Type B pancreatic cell (in vitro differentiated cells): ENCODE measurements at regions not wholly inside any gene's neighbourhood (a gene's known extent, or its start where the extent isn't known, plus 50 kb on each side); places are given as distances from the start of the nearest gene placed in this dataset.

Experiments used
- DNase-seq: peaks from one replicate; pipeline ENCODE4 v3.0.0; 2021; ENCODE audit warnings: mixed read lengths; ENCODE audit not compliant: unreplicated experiment; ENCODE audit errors: extremely low spot score
- H3K27ac Mint-ChIP-seq: 2 replicates; pipeline ENCODE4 v1.8.0; 2021; ENCODE audit warnings: mild to moderate bottlenecking, mixed read lengths
- H3K27me3 Mint-ChIP-seq: 2 replicates; pipeline ENCODE4 v1.8.0; 2021; ENCODE audit warnings: mixed read lengths
- H3K36me3 Mint-ChIP-seq: 2 replicates; pipeline ENCODE4 v1.8.0; 2021; ENCODE audit warnings: mixed read lengths
- H3K4me1 Mint-ChIP-seq: one replicate; pipeline ENCODE4 v1.8.0; 2021; ENCODE audit warnings: mixed read lengths; ENCODE audit not compliant: unreplicated experiment
- H3K4me3 Mint-ChIP-seq: 2 replicates; pipeline ENCODE4 v1.8.0; 2021; ENCODE audit warnings: mild to moderate bottlenecking, mixed read lengths
- H3K9me3 Mint-ChIP-seq: 2 replicates; pipeline ENCODE4 v1.8.0; 2021; ENCODE audit warnings: mixed read lengths
- CTCF ChIP-seq: fragments of 200-600 bp; sonication (generic); conservative IDR thresholded peaks from 2 replicates; pipeline ENCODE4 v1.5.0; 2021; ENCODE audit warnings: antibody characterized with exemption, mild to moderate bottlenecking

GRCh38 chr9:109914280-109915027 lies 134.5 kb downstream of the PALM2AKAP2 start:
- H3K4me1 Mint-ChIP-seq, result peaks cover 15% of the 10 kb centered on the region
- no peak overlapping the region for H3K27ac Mint-ChIP-seq
- H3K9me3 Mint-ChIP-seq, result no peaks in the 10 kb centered on the region
- no peak for DNase-seq
- no peak for TF ChIP-seq CTCF
- H3K4me3 Mint-ChIP-seq, result no peak overlapping the region
- H3K36me3 Mint-ChIP-seq, result no peaks in the 10 kb centered on the region
- no peaks in the 10 kb centered on the region for H3K27me3 Mint-ChIP-seq

GRCh38 chr9:109916316-109916715 lies 136.3 kb downstream of the PALM2AKAP2 start:
- Mint-ChIP-seq H3K4me3 (no peak overlapping the region), H3K9me3 (no peaks in the 10 kb centered on the region), H3K4me1 (peaks cover 15% of the 10 kb centered on the region), H3K27ac (no peak overlapping the region), H3K36me3 (no peaks in the 10 kb centered on the region), H3K27me3 (no peaks in the 10 kb centered on the region)
- DNase-seq, result no peak
- TF ChIP-seq CTCF, result no peak

GRCh38 chr9:109918339-109919163 lies 138.6 kb downstream of the PALM2AKAP2 start:
- DNase-seq, result no peak
- no peak for TF ChIP-seq CTCF
- peaks cover 3% of the 10 kb centered on the region for H3K36me3 Mint-ChIP-seq
- H3K4me3 Mint-ChIP-seq, result no peak overlapping the region
- no peaks in the 10 kb centered on the region for H3K27me3 Mint-ChIP-seq
- no peak overlapping the region for H3K27ac Mint-ChIP-seq
- H3K9me3 Mint-ChIP-seq, result no peaks in the 10 kb centered on the region
- H3K4me1 Mint-ChIP-seq, result peaks cover 12% of the 10 kb centered on the region

- peaks cover 3% of the 10 kb centered on the region for H3K36me3 Mint-ChIP-seq
- no peaks in the 10 kb centered on the region for H3K27me3 Mint-ChIP-seq
- H3K9me3 Mint-ChIP-seq, result no peaks in the 10 kb centered on the region
- no peak for TF ChIP-seq CTCF
- no peak for DNase-seq
- H3K27ac Mint-ChIP-seq, result no peak overlapping the region
- H3K4me1 Mint-ChIP-seq, result peaks cover 12% of the 10 kb centered on the region
- H3K4me3 Mint-ChIP-seq, result no peak overlapping the region
Measured at GRCh38 chr9:109919736-109920408, 139.9 kb downstream of the PALM2AKAP2 start.

GRCh38 chr9:109922617-109923470 lies 142.8 kb downstream of the PALM2AKAP2 start:
- TF ChIP-seq CTCF, result no peak
- Mint-ChIP-seq H3K36me3 (peaks cover 15% of the 10 kb centered on the region), H3K9me3 (no peaks in the 10 kb centered on the region), H3K27me3 (peaks cover 2% of the 10 kb centered on the region), H3K4me1 (peaks cover 10% of the 10 kb centered on the region), H3K4me3 (no peak overlapping the region), H3K27ac (no peak overlapping the region)
- DNase-seq, result no peak
